ENCODE measurements at regions not wholly inside any gene's neighbourhood (a gene's known extent, or its start where the extent isn't known, plus 50 kb on each side); places are given as distances from the start of the nearest gene placed in this dataset.
"Not testable (repeated sequence)": the region's sequence is repeated elsewhere in the genome, so short reads cannot be mapped to it uniquely, and the experiment has no call there.

GRCh38 chr4:158313566-158313965 is 103.3 kb downstream of the TMEM144 start:
- DNase-seq = no peak

- no peak for DNase-seq
These were observed 104.6 kb downstream of the TMEM144 start for GRCh38 chr4:158314756-158315487.

GRCh38 chr4:158315706-158316105 is 105.4 kb downstream of the TMEM144 start:
- no peak for DNase-seq

GRCh38 chr4:158316264-158316663 is 106.0 kb downstream of the TMEM144 start:
- DNase-seq = no peak

- no peak for DNase-seq
These were observed 109.6 kb downstream of the TMEM144 start for GRCh38 chr4:158319880-158320279.

- no peak for DNase-seq
These were observed 111.8 kb downstream of the TMEM144 start for GRCh38 chr4:158322109-158322508.

GRCh38 chr4:158327525-158327924 is 117.2 kb downstream of the TMEM144 start:
- no peak for DNase-seq

GRCh38 chr4:158331863-158332262 is 121.6 kb downstream of the TMEM144 start:
- DNase-seq = no peak

- no peak for DNase-seq
These were observed 123.5 kb downstream of the TMEM144 start for GRCh38 chr4:158333820-158334219.

- no peak for DNase-seq
These were observed 131.6 kb downstream of the TMEM144 start for GRCh38 chr4:158341896-158342295.

GRCh38 chr4:158346576-158346975 is 136.3 kb downstream of the TMEM144 start:
- no peak for DNase-seq

- DNase-seq = no peak
These were observed 137.3 kb downstream of the TMEM144 start for GRCh38 chr4:158347556-158347955.

GRCh38 chr4:158350161-158350560 is 139.9 kb downstream of the TMEM144 start:
- no peak for DNase-seq

- DNase-seq = no peak
These were observed 143.4 kb downstream of the TMEM144 start for GRCh38 chr4:158353541-158354304.

- no peak for DNase-seq
These were observed 146.0 kb downstream of the TMEM144 start for GRCh38 chr4:158356301-158356700.

GRCh38 chr4:158367932-158368441 is 153.7 kb upstream of the RXFP1 start:
- DNase-seq = not testable (repeated sequence)

- DNase-seq = no peak
These were observed 150.5 kb upstream of the RXFP1 start for GRCh38 chr4:158371158-158371557.

- no peak for DNase-seq
These were observed 147.4 kb upstream of the RXFP1 start for GRCh38 chr4:158374318-158374717.

- no peak for DNase-seq
These were observed 145.4 kb upstream of the RXFP1 start for GRCh38 chr4:158376106-158376840.

- DNase-seq = no peak
These were observed 137.3 kb upstream of the RXFP1 start for GRCh38 chr4:158384414-158384813.

GRCh38 chr4:158395343-158395742 is 126.3 kb upstream of the RXFP1 start:
- DNase-seq = no peak

GRCh38 chr4:158395889-158396288 is 125.8 kb upstream of the RXFP1 start:
- no peak for DNase-seq

- DNase-seq = no peak
These were observed 123.9 kb upstream of the RXFP1 start for GRCh38 chr4:158397781-158398180.

All from tongue (tissue), 1 donor.